Suprapubic skin (tissue), 4 donors: ENCODE measurements at regions not wholly inside any gene's neighbourhood (a gene's known extent, or its start where the extent isn't known, plus 50 kb on each side); places are given as distances from the start of the nearest gene placed in this dataset.

Experiments
- DNase-seq, 2 donors: peaks; one replicate each; pipeline ENCODE4 v3.0.0-alpha.2; 2019; ENCODE audit warnings: low spot score in 2 of 2
- H3K27ac ChIP-seq: fragments of 200-600 bp; sonication (generic); one replicate; pipeline ENCODE4 v1.5.1; 2019
- H3K27me3 ChIP-seq: fragments of 200-600 bp; sonication (generic); one replicate; pipeline ENCODE4 v1.5.1; 2019
- H3K36me3 ChIP-seq: fragments of 200-600 bp; sonication (generic); one replicate; pipeline ENCODE4 v1.5.1; 2019
- H3K4me1 ChIP-seq: fragments of 200-600 bp; sonication (generic); one replicate; pipeline ENCODE4 v1.5.1; 2019
- H3K4me3 ChIP-seq: fragments of 200-600 bp; sonication (generic); one replicate; pipeline ENCODE4 v1.5.1; 2019; ENCODE audit warnings: mild to moderate bottlenecking
- H3K9me3 ChIP-seq: fragments of 200-600 bp; sonication (generic); one replicate; pipeline ENCODE4 v1.5.1; 2019
- CTCF ChIP-seq, 2 donors: fragments of 200-600 bp in 1 of 2; fragments of 450-650 bp in 1 of 2; sonication (generic) in 1 of 2; IDR thresholded peaks; one replicate each; pipeline ENCODE4 v1.5.1; 2016 to 2019; ENCODE audit warnings: antibody characterized with exemption in 2 of 2, mild to moderate bottlenecking in 1 of 2, moderate library complexity in 1 of 2
- EP300 ChIP-seq: sonication (generic); formaldehyde crosslinking; IDR thresholded peaks from one replicate; pipeline ENCODE4 v1.6.1; 2017; ENCODE audit warnings: antibody characterized with exemption
- POLR2A ChIP-seq, 2 donors: fragments of 450-650 bp; IDR thresholded peaks; one replicate each; pipeline ENCODE4 v1.6.1; 2017; ENCODE audit warnings: antibody characterized with exemption in 2 of 2, mild to moderate bottlenecking in 2 of 2, moderate library complexity in 2 of 2
- POLR2AphosphoS5 ChIP-seq, 3 donors: sonication (generic); formaldehyde crosslinking; IDR thresholded peaks; one replicate each; pipeline ENCODE4 v1.6.1; 2017; ENCODE audit warnings: antibody characterized with exemption in 3 of 3
- WGBS: methylation state at CpG from one replicate; pipeline ENCODE4 v1.1.5; 2018; 5-methylcytosine and 5-hydroxymethylcytosine counted together

GRCh38 chr12:31861360-31861759, 97.9 kb upstream of the RESF1 start:
- Histone ChIP-seq H3K4me1 (no peaks in the 10 kb centered on the region), H3K36me3 (no peaks in the 10 kb centered on the region), H3K27me3 (no peaks in the 10 kb centered on the region), H3K9me3 (no peaks in the 10 kb centered on the region), H3K4me3 (no peak overlapping the region), H3K27ac (no peak overlapping the region)
- TF ChIP-seq POLR2AphosphoS5 (IDR thresholded peaks at IDR 0.05) (no peak), EP300 (no peak), CTCF (IDR thresholded peaks at IDR 0.05) (no peak), POLR2A (IDR thresholded peaks at IDR 0.05) (no peak)
- DNase-seq: no peak
- WGBS: 62% methylated on average over 2 of the region's 2 CpGs

GRCh38 chr12:31860401-31860800, 98.8 kb upstream of the RESF1 start:
- no peak for DNase-seq
- TF ChIP-seq POLR2AphosphoS5 (IDR thresholded peaks at IDR 0.05): no peak
- no peak for TF ChIP-seq POLR2A (IDR thresholded peaks at IDR 0.05)
- no peak for TF ChIP-seq EP300
- TF ChIP-seq CTCF (IDR thresholded peaks at IDR 0.05): no peak
- H3K4me1 ChIP-seq: no peaks in the 10 kb centered on the region
- no peaks in the 10 kb centered on the region for H3K36me3 ChIP-seq
- no peak overlapping the region for H3K4me3 ChIP-seq
- H3K27me3 ChIP-seq: no peaks in the 10 kb centered on the region
- no peak overlapping the region for H3K27ac ChIP-seq
- WGBS: 85% methylated on average over 4 of the region's 4 CpGs
- no peaks in the 10 kb centered on the region for H3K9me3 ChIP-seq

- no peak for DNase-seq
- H3K9me3 ChIP-seq: no peaks in the 10 kb centered on the region
- no peak for TF ChIP-seq POLR2A (IDR thresholded peaks at IDR 0.05)
- no peak for TF ChIP-seq POLR2AphosphoS5 (IDR thresholded peaks at IDR 0.05)
- TF ChIP-seq EP300: no peak
- no peak for TF ChIP-seq CTCF (IDR thresholded peaks at IDR 0.05)
- no peaks in the 10 kb centered on the region for H3K4me1 ChIP-seq
- H3K27ac ChIP-seq: no peak overlapping the region
- no peaks in the 10 kb centered on the region for H3K36me3 ChIP-seq
- H3K27me3 ChIP-seq: no peaks in the 10 kb centered on the region
- WGBS: 88% methylated on average over 13 of the region's 13 CpGs
- H3K4me3 ChIP-seq: no peak overlapping the region
These were observed 99.8 kb upstream of the RESF1 start for GRCh38 chr12:31859232-31859977.

- Histone ChIP-seq H3K4me1 (no peaks in the 10 kb centered on the region), H3K9me3 (peaks cover 8% of the 10 kb centered on the region), H3K4me3 (no peak overlapping the region), H3K36me3 (no peaks in the 10 kb centered on the region), H3K27me3 (no peaks in the 10 kb centered on the region), H3K27ac (no peak overlapping the region)
- no peak for DNase-seq
- 88% methylated on average over 5 of the region's 5 CpGs for WGBS
- TF ChIP-seq POLR2A (IDR thresholded peaks at IDR 0.05) (no peak), POLR2AphosphoS5 (IDR thresholded peaks at IDR 0.05) (no peak), EP300 (no peak), CTCF (IDR thresholded peaks at IDR 0.05) (no peak)
These were observed 103.8 kb upstream of the RESF1 start for GRCh38 chr12:31855427-31855826.

GRCh38 chr12:31853977-31854376, 105.2 kb upstream of the RESF1 start:
- Histone ChIP-seq H3K36me3 (no peaks in the 10 kb centered on the region), H3K27ac (no peak overlapping the region), H3K9me3 (peaks cover 18% of the 10 kb centered on the region), H3K27me3 (no peaks in the 10 kb centered on the region), H3K4me3 (no peak overlapping the region), H3K4me1 (no peaks in the 10 kb centered on the region)
- no peak for TF ChIP-seq EP300
- no peak for TF ChIP-seq POLR2A (IDR thresholded peaks at IDR 0.05)
- TF ChIP-seq POLR2AphosphoS5 (IDR thresholded peaks at IDR 0.05): no peak
- no peak for TF ChIP-seq CTCF (IDR thresholded peaks at IDR 0.05)
- DNase-seq: no peak
